GM23338 (cell line): ENCODE measurements at regions not wholly inside any gene's neighbourhood (a gene's known extent, or its start where the extent isn't known, plus 50 kb on each side); places are given as distances from the start of the nearest gene placed in this dataset.

Experiments
- CREB1 ChIP-seq: fragments of 250-450 bp; sonication (Bioruptor Pico); IDR thresholded peaks from 2 replicates; pipeline ENCODE4 v1.5.0; 2020; ENCODE audit warnings: low read depth, mild to moderate bottlenecking, moderate library complexity
- CTCF ChIP-seq, 2 experiments: fragments of 200-600 bp in 1 of 2; sonication (generic) in 1 of 2; conservative IDR thresholded peaks; 2 replicates each; pipeline versions ENCODE4 v1.5.1 to v1.6.1; 2016 to 2017; ENCODE audit warnings: antibody characterized with exemption in 2 of 2, low read depth in 2 of 2, mild to moderate bottlenecking in 2 of 2, moderate library complexity in 1 of 2
- ETS1 ChIP-seq: IDR thresholded peaks from 2 replicates; pipeline ENCODE4 v1.6.1; 2016; ENCODE audit warnings: antibody characterized with exemption
- EZH2 ChIP-seq: fragments of 200-600 bp; sonication (generic); IDR thresholded peaks from one replicate; pipeline ENCODE4 v1.8.0; 2017; ENCODE audit warnings: antibody characterized with exemption, mild to moderate bottlenecking, low read depth; ENCODE audit not compliant: unreplicated experiment
- EZH2phosphoT487 ChIP-seq: fragments of 200-600 bp; sonication (generic); IDR thresholded peaks from one replicate; pipeline ENCODE4 v1.8.1; 2018; ENCODE audit warnings: antibody characterized with exemption; ENCODE audit not compliant: unreplicated experiment
- JUNB ChIP-seq: IDR thresholded peaks from one replicate; pipeline ENCODE4 v1.6.1; 2016; ENCODE audit warnings: antibody characterized with exemption; ENCODE audit not compliant: unreplicated experiment
- NANOG ChIP-seq: IDR thresholded peaks from 2 replicates; pipeline ENCODE4 v1.6.1; 2016; ENCODE audit warnings: antibody characterized with exemption, borderline replicate concordance
- POLR2AphosphoS5 ChIP-seq: IDR thresholded peaks from 2 replicates; pipeline ENCODE4 v1.6.1; 2016; ENCODE audit warnings: antibody characterized with exemption, low read depth
- REST ChIP-seq: IDR thresholded peaks from one replicate; pipeline ENCODE4 v1.6.1; 2018; ENCODE audit warnings: antibody characterized with exemption; ENCODE audit not compliant: unreplicated experiment
- STAT1 ChIP-seq: IDR thresholded peaks from one replicate; pipeline ENCODE4 v1.6.1; 2016; ENCODE audit warnings: antibody characterized with exemption; ENCODE audit not compliant: unreplicated experiment
- ZNF114 ChIP-seq: fragments of 250-450 bp; sonication (Bioruptor Pico); IDR thresholded peaks from 2 replicates; pipeline ENCODE4 v1.5.0; 2020; ENCODE audit warnings: mild to moderate bottlenecking, moderate library complexity
- ZNF331 ChIP-seq: fragments of 250-450 bp; sonication (Bioruptor Pico); IDR thresholded peaks from 2 replicates; pipeline ENCODE4 v1.5.0; 2020; ENCODE audit warnings: low read depth, mild to moderate bottlenecking, moderate library complexity
- ZNF462 ChIP-seq: fragments of 250-450 bp; sonication (Bioruptor Pico); IDR thresholded peaks from 2 replicates; pipeline ENCODE4 v1.5.0; 2020; ENCODE audit warnings: mild to moderate bottlenecking, moderate library complexity

- no peak for TF ChIP-seq CTCF (conservative IDR thresholded peaks at IDR 0.05; ENCODE audit: low read depth in 2 of 2)
- no peak for TF ChIP-seq POLR2AphosphoS5
- TF ChIP-seq NANOG: no peak
- no peak for TF ChIP-seq EZH2
- TF ChIP-seq EZH2phosphoT487: no peak
- no peak for TF ChIP-seq ZNF331 (CRISPR knock-in tag)
- TF ChIP-seq REST: no peak
- no peak for TF ChIP-seq ZNF114 (CRISPR knock-in tag)
- no peak for TF ChIP-seq STAT1
- TF ChIP-seq CREB1 (CRISPR knock-in tag): no peak
- no peak for TF ChIP-seq JUNB
- no peak for TF ChIP-seq ETS1
- no peak for TF ChIP-seq ZNF462 (CRISPR knock-in tag)
Observed at GRCh38 chr5:98031926-98032325, 741.5 kb upstream of the RGMB start.
